Right atrium auricular region (tissue), 2 donors: ENCODE measurements at regions not wholly inside any gene's neighbourhood (a gene's known extent, or its start where the extent isn't known, plus 50 kb on each side); places are given as distances from the start of the nearest gene placed in this dataset.

Experiments
- DNase-seq: peaks from one replicate; pipeline ENCODE4 v3.0.0-alpha.2; 2019; ENCODE audit warnings: low spot score
- H3K27ac ChIP-seq, 2 donors: fragments of 200-600 bp; sonication (generic); 1 replicate in 1 of 2; 2 replicates in 1 of 2; pipeline ENCODE4 v1.5.1; 2016 to 2019
- H3K27me3 ChIP-seq, 2 donors: fragments of 200-600 bp; sonication (generic); one replicate each; pipeline versions ENCODE4 v1.5.1 to v1.6.0; 2017 to 2019
- H3K36me3 ChIP-seq: fragments of 200-600 bp; sonication (generic); one replicate; pipeline ENCODE4 v1.5.1; 2016
- H3K4me1 ChIP-seq, 2 donors: fragments of 200-600 bp; sonication (generic); one replicate each; pipeline versions ENCODE4 v1.5.1 to v1.6.0; 2017 to 2019
- H3K4me3 ChIP-seq, 2 donors: fragments of 200-600 bp; sonication (generic); 1 replicate in 1 of 2; 2 replicates in 1 of 2; pipeline ENCODE4 v1.5.1; 2017 to 2019; ENCODE audit warnings: mild to moderate bottlenecking in 1 of 2, moderate library complexity in 1 of 2
- H3K9me3 ChIP-seq, 2 donors: fragments of 200-600 bp; sonication (generic); one replicate each; pipeline ENCODE4 v1.5.1; 2019
- CTCF ChIP-seq, 2 donors: fragments of 200-600 bp; sonication (generic); IDR thresholded peaks; one replicate each; pipeline ENCODE4 v1.5.1; 2019; ENCODE audit warnings: antibody characterized with exemption in 2 of 2

DNA sequence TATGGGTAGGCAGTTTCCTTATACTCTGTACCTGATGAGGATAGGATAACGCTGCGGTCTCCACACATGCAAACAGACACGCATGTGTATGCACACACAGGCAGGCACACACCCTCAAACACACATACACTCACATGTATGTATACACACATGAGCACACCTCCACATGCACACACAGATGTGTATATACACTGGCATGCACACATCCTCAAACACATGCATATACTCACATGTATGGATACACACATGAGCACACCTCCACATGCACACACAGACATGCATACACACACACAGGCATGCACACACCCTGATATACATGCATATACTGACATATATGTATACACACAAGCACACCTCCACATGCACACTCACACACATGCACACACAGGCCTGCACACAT lies 267.8 kb upstream of the HDAC4 start:
- H3K27ac ChIP-seq: no peak overlapping the region
- H3K27me3 ChIP-seq: no peaks in the 10 kb centered on the region
- no peaks in the 10 kb centered on the region for H3K4me1 ChIP-seq
- H3K4me3 ChIP-seq: no peak overlapping the region
- H3K36me3 ChIP-seq: no peaks in the 10 kb centered on the region
- no peak for TF ChIP-seq CTCF (IDR thresholded peaks at IDR 0.05)
- no peak for DNase-seq
- H3K9me3 ChIP-seq: no peaks in the 10 kb centered on the region

- no peaks in the 10 kb centered on the region for H3K36me3 ChIP-seq
- no peak for TF ChIP-seq CTCF (IDR thresholded peaks at IDR 0.05)
- no peak overlapping the region for H3K4me3 ChIP-seq
- no peaks in the 10 kb centered on the region for H3K4me1 ChIP-seq
- no peak for DNase-seq
- H3K27me3 ChIP-seq: no peaks in the 10 kb centered on the region
- H3K9me3 ChIP-seq: no peaks in the 10 kb centered on the region
- no peak overlapping the region for H3K27ac ChIP-seq
These were observed 267.2 kb upstream of the HDAC4 start for GRCh38 chr2:239668042-239668441.

GRCh38 chr2:239667431-239667985 lies 266.7 kb upstream of the HDAC4 start:
- peaks cover 0 to 4% of the 10 kb centered on the region in 2 donors for H3K4me1 ChIP-seq
- no peak overlapping the region for H3K27ac ChIP-seq
- H3K4me3 ChIP-seq: no peak overlapping the region
- DNase-seq: no peak
- H3K27me3 ChIP-seq: no peaks in the 10 kb centered on the region
- H3K36me3 ChIP-seq: no peaks in the 10 kb centered on the region
- TF ChIP-seq CTCF (IDR thresholded peaks at IDR 0.05): no peak
- H3K9me3 ChIP-seq: no peaks in the 10 kb centered on the region

- H3K4me1 ChIP-seq: peaks cover 0 to 9% of the 10 kb centered on the region in 2 donors
- no peak overlapping the region for H3K27ac ChIP-seq
- no peaks in the 10 kb centered on the region for H3K27me3 ChIP-seq
- H3K4me3 ChIP-seq: no peak overlapping the region
- no peaks in the 10 kb centered on the region for H3K36me3 ChIP-seq
- no peak for TF ChIP-seq CTCF (IDR thresholded peaks at IDR 0.05)
- H3K9me3 ChIP-seq: no peaks in the 10 kb centered on the region
- no peak for DNase-seq
These were observed 266.1 kb upstream of the HDAC4 start for GRCh38 chr2:239666855-239667376.

DNA sequence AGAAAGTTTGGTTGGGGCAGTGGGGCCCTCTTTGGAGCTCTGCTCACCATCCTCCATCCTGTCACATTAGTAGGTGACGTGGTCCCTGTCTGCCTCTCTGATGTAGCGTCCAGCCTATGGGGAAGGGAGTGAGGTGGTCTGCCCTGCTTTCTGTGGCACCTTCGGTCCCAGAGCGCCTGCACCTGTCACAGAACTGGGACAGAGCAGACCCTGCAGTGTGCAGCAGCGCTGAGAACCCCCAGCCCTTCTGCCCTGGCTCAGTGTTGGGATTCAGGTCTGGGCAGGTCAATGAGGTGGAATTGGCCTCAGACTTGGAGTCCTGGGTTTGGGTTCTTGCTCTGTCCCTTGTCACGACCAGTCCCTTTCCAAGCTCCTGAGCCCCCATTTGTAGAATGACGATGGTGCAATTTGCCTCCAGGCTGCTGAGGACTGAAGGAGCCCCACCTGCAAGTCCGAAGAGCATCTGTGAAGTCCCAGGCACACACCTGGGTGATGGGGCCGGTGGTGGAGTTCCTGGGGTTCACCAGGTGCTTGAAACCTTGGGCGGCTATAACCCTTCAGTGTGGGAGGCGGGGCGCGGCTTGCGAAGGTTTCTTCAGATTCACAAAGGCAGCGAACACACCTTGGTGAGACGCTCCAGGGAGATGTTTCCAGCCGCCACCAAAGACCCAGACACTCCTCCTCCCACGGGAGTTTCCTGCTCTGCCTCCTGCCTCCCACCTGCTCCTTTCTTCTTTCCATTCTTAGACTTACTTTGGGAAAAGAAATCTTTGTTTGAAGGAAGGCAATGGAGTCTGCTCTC lies 265.4 kb upstream of the HDAC4 start:
- DNase-seq: no peak
- H3K4me1 ChIP-seq: peaks cover 0 to 9% of the 10 kb centered on the region in 2 donors
- H3K4me3 ChIP-seq: no peak overlapping the region
- H3K36me3 ChIP-seq: no peaks in the 10 kb centered on the region
- no peaks in the 10 kb centered on the region for H3K9me3 ChIP-seq
- H3K27me3 ChIP-seq: no peaks in the 10 kb centered on the region
- no peak for TF ChIP-seq CTCF (IDR thresholded peaks at IDR 0.05)
- no peak overlapping the region for H3K27ac ChIP-seq
